Brain microvascular endothelial cell (primary cell): ENCODE measurements at regions not wholly inside any gene's neighbourhood (a gene's known extent, or its start where the extent isn't known, plus 50 kb on each side); places are given as distances from the start of the nearest gene placed in this dataset.

Source experiments
- DNase-seq: peaks from one replicate; pipeline ENCODE4 v3.0.0-alpha.2; 2020
- H3K27ac ChIP-seq: fragments of 250-450 bp; sonication (Bioruptor Pico); 2 replicates; pipeline ENCODE4 v1.5.1; 2020; ENCODE audit warnings: mild to moderate bottlenecking, moderate library complexity
- H3K27me3 ChIP-seq: fragments of 250-450 bp; sonication (Bioruptor Pico); replicated peaks from 2 replicates; pipeline ENCODE4 v1.5.1; 2020; ENCODE audit warnings: mild to moderate bottlenecking
- H3K36me3 ChIP-seq: fragments of 250-450 bp; sonication (Bioruptor Pico); replicated peaks from 2 replicates; pipeline ENCODE4 v1.5.1; 2020; ENCODE audit warnings: mild to moderate bottlenecking
- H3K4me3 ChIP-seq: 2 replicates; pipeline ENCODE4 v1.5.1; 2011; ENCODE audit warnings: low read depth, mild to moderate bottlenecking, control low read depth, low read length, moderate library complexity
- CTCF ChIP-seq: IDR thresholded peaks from 2 replicates; pipeline ENCODE4 v1.5.1; 2011; ENCODE audit warnings: low read depth, mild to moderate bottlenecking, moderate library complexity, low read length, control low read depth, inconsistent platforms; ENCODE audit errors: missing control alignments
- in situ Hi-C: cut with HindIII; loops from 2 replicates; pipeline ENCODE4 v1.10.0; 2017; ENCODE audit warnings: low sequenced_read_pairs, low pct_ligation_motif_present

DNA sequence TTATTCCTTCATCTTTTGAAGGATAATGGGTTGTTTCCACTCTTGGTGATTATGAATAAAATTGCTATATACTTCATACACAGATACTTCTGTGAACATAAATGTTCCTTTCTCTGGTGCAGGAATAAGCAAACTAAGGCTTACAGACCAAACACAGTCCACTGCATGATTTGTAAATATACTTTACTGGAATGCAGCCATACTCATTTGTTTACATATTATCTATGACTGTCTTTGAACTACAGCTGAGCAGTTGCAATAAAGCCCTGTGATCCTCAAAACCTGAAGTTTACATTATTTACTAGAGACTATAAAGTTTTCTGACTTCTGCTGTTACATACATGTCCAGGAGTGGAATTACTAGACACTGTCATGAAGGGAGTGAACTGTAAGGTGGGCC, 381.0 kb upstream of the CNTNAP5 start:
- no peak overlapping the region for H3K27ac ChIP-seq
- DNase-seq: no peak
- in situ Hi-C loops: no loop called here
- H3K4me3 ChIP-seq: no peak overlapping the region
- no peaks in the 10 kb centered on the region for H3K27me3 ChIP-seq
- H3K36me3 ChIP-seq: no peaks in the 10 kb centered on the region
- TF ChIP-seq CTCF: no peak

DNA sequence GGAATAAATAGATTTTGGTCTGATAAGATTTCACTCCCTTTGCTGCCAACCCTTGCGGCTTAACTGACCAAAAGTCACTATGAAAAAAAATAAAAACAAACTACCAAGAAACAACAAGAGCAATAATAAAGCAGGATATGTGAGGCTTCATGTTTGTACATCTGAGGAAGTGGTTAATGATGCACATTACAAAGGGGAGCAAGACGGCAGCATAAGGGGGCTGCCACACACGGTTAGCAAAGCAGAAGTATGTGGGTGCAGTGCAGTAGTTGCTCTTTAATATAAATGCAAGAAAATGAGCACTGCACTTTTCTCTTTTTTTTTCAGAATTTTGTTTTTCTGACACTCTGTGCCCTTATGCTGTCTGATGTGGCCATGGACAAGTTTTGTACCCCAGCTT, 377.1 kb upstream of the CNTNAP5 start:
- in situ Hi-C loops: no loop called here
- no peak overlapping the region for H3K4me3 ChIP-seq
- no peak for DNase-seq
- no peak overlapping the region for H3K27ac ChIP-seq
- no peaks in the 10 kb centered on the region for H3K27me3 ChIP-seq
- no peak for TF ChIP-seq CTCF
- no peaks in the 10 kb centered on the region for H3K36me3 ChIP-seq

GRCh38 chr2:123648956-123649355, 376.1 kb upstream of the CNTNAP5 start:
- no peak overlapping the region for H3K27ac ChIP-seq
- H3K27me3 ChIP-seq: no peaks in the 10 kb centered on the region
- H3K36me3 ChIP-seq: no peaks in the 10 kb centered on the region
- no peak overlapping the region for H3K4me3 ChIP-seq
- in situ Hi-C loops: no loop called here
- no peak for TF ChIP-seq CTCF
- DNase-seq: no peak

DNA sequence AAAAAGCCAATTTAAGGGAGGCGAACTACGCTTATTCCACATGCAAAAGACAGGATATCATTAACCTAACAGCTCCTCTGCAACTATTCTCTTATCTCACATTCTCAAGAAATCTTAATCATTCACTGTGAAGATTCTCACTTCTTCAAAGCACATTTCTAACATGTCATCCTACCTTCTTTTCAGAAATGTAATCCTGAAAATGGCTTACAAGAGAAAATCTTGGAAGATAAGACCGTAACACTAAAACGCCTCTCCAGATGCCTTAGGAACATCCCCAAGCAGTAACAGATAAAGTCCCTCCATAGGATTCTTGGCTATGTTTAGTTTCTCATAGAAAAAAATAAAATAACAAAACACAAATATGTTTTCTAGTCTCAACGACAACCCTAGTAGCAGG, 373.9 kb upstream of the CNTNAP5 start:
- DNase-seq: no peak
- H3K27me3 ChIP-seq: no peaks in the 10 kb centered on the region
- no peak overlapping the region for H3K4me3 ChIP-seq
- H3K36me3 ChIP-seq: no peaks in the 10 kb centered on the region
- no peak for TF ChIP-seq CTCF
- in situ Hi-C loops: no loop called here
- no peak overlapping the region for H3K27ac ChIP-seq

DNA sequence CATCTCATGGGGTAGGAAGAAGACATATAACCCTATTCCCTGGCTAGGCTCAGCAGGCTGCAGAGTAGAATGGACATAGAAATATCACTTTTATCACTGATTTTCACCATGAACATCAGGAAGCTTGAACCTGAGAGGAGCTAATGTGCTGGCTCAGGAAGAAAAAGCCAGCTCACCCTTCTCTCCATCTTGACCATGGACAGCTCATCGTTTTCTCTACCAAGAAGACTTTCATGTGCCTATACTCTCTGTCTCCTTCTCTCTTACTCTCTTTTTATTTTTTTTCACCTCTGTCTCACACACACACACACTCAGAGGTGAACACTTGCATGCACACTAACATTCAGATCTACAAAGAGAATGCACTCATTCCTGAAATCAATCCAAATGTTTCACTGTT, 372.8 kb upstream of the CNTNAP5 start:
- Histone ChIP-seq H3K4me3 (no peak overlapping the region), H3K36me3 (no peaks in the 10 kb centered on the region), H3K27ac (no peak overlapping the region), H3K27me3 (no peaks in the 10 kb centered on the region)
- no peak for DNase-seq
- no peak for TF ChIP-seq CTCF
- in situ Hi-C loops: no loop called here

- no peak for DNase-seq
- in situ Hi-C loops: no loop called here
- H3K27me3 ChIP-seq: no peaks in the 10 kb centered on the region
- H3K27ac ChIP-seq: no peak overlapping the region
- H3K4me3 ChIP-seq: no peak overlapping the region
- TF ChIP-seq CTCF: no peak
- H3K36me3 ChIP-seq: no peaks in the 10 kb centered on the region
These were observed 368.5 kb upstream of the CNTNAP5 start for GRCh38 chr2:123656590-123656989.
